Trophoblast cell (in vitro differentiated cells and primary cell): ENCODE measurements at regions not wholly inside any gene's neighbourhood (a gene's known extent, or its start where the extent isn't known, plus 50 kb on each side); places are given as distances from the start of the nearest gene placed in this dataset.
A peak's percentile ranks its signal among the peaks of the same experiment; 100 is the strongest.

Experiments
- DNase-seq, 2 donors: peaks; one replicate each; pipeline ENCODE4 v3.0.0-alpha.2; 2016
- H2AFZ ChIP-seq: 2 replicates; pipeline ENCODE4 v1.6.1; 2013; ENCODE audit warnings: low read length, moderate library complexity, mild to moderate bottlenecking; ENCODE audit not compliant: insufficient read depth, poor library complexity
- H2AK5ac ChIP-seq: 2 replicates; pipeline ENCODE4 v1.6.1; 2013; ENCODE audit warnings: mild to moderate bottlenecking, low read length
- H2BK120ac ChIP-seq: 2 replicates; pipeline ENCODE4 v1.6.1; 2013; ENCODE audit warnings: low read length, mild to moderate bottlenecking, moderate library complexity; ENCODE audit not compliant: insufficient read depth, poor library complexity
- H2BK12ac ChIP-seq: 2 replicates; pipeline ENCODE4 v1.6.1; 2013; ENCODE audit warnings: mild to moderate bottlenecking, low read length, moderate library complexity
- H2BK5ac ChIP-seq: 2 replicates; pipeline ENCODE4 v1.6.1; 2013; ENCODE audit warnings: low read length, low read depth, moderate library complexity, mild to moderate bottlenecking; ENCODE audit not compliant: poor library complexity
- H3K14ac ChIP-seq: 2 replicates; pipeline ENCODE4 v1.6.1; 2013; ENCODE audit warnings: mild to moderate bottlenecking, low read length
- H3K18ac ChIP-seq: 2 replicates; pipeline ENCODE4 v1.6.1; 2013; ENCODE audit warnings: mild to moderate bottlenecking, low read length
- H3K23ac ChIP-seq: 2 replicates; pipeline ENCODE4 v1.6.1; 2013; ENCODE audit warnings: low read length
- H3K27ac ChIP-seq: 2 replicates; pipeline ENCODE4 v1.5.1; 2013; ENCODE audit warnings: low read depth, mild to moderate bottlenecking, inconsistent platforms, low read length, moderate library complexity
- H3K27me3 ChIP-seq: 2 replicates; pipeline ENCODE4 v1.6.1; 2013; ENCODE audit warnings: inconsistent platforms, mild to moderate bottlenecking, low read length, moderate library complexity; ENCODE audit not compliant: insufficient read depth
- H3K36me3 ChIP-seq, 2 experiments: 1 replicate in 1 of 2; 2 replicates in 1 of 2; pipeline ENCODE4 v1.6.1; 2013; ENCODE audit warnings: low read length in 2 of 2, mild to moderate bottlenecking in 2 of 2, moderate library complexity in 1 of 2; ENCODE audit not compliant: insufficient read depth in 2 of 2, control insufficient read depth in 1 of 2
- H3K4ac ChIP-seq: 2 replicates; pipeline ENCODE4 v1.6.1; 2013; ENCODE audit warnings: low read depth, mild to moderate bottlenecking, low read length, moderate library complexity
- H3K4me1 ChIP-seq, 2 experiments: 1 replicate in 1 of 2; 2 replicates in 1 of 2; pipeline ENCODE4 v1.6.1; 2013; ENCODE audit warnings: low read length in 2 of 2, mild to moderate bottlenecking in 2 of 2, moderate library complexity in 1 of 2; ENCODE audit not compliant: insufficient read depth in 2 of 2, control insufficient read depth in 1 of 2
- H3K4me2 ChIP-seq: 2 replicates; pipeline ENCODE4 v1.6.1; 2013; ENCODE audit warnings: inconsistent platforms, mild to moderate bottlenecking, low read length, moderate library complexity
- H3K4me3 ChIP-seq: 2 replicates; pipeline ENCODE4 v1.5.1; 2013; ENCODE audit warnings: mild to moderate bottlenecking, low read depth, low read length, inconsistent platforms
- H3K79me1 ChIP-seq: one replicate; pipeline ENCODE4 v1.6.1; 2013; ENCODE audit warnings: low read length
- H3K79me2 ChIP-seq: 2 replicates; pipeline ENCODE4 v1.6.1; 2013; ENCODE audit warnings: low read length, mild to moderate bottlenecking; ENCODE audit not compliant: control insufficient read depth, insufficient read depth, poor library complexity
- H3K9ac ChIP-seq: 2 replicates; pipeline ENCODE4 v1.6.1; 2013; ENCODE audit warnings: mild to moderate bottlenecking, low read length
- H3K9me3 ChIP-seq: 2 replicates; pipeline ENCODE4 v1.6.1; 2013; ENCODE audit warnings: low read depth, mild to moderate bottlenecking, control low read depth, inconsistent platforms, low read length; ENCODE audit not compliant: insufficient read depth
- H4K12ac ChIP-seq: 2 replicates; pipeline ENCODE4 v1.6.1; 2013; ENCODE audit warnings: low read depth, mild to moderate bottlenecking, low read length, moderate library complexity
- H4K8ac ChIP-seq: 2 replicates; pipeline ENCODE4 v1.6.1; 2013; ENCODE audit warnings: low read depth, mild to moderate bottlenecking, low read length, moderate library complexity
- H4K91ac ChIP-seq: one replicate; pipeline ENCODE4 v1.6.1; 2013; ENCODE audit warnings: low read depth, mild to moderate bottlenecking, low read length, moderate library complexity
- WGBS: extraction: QIAGEN DNeasy Blood & Tissue Kit; methylation state at CpG from one replicate; pipeline ENCODE4 v1.1.7; 2013; ENCODE audit warnings: missing lambda C conversion rate; ENCODE audit not compliant: insufficient read length, insufficient coverage; ENCODE audit errors: extremely low coverage; 5-methylcytosine and 5-hydroxymethylcytosine counted together

DNA sequence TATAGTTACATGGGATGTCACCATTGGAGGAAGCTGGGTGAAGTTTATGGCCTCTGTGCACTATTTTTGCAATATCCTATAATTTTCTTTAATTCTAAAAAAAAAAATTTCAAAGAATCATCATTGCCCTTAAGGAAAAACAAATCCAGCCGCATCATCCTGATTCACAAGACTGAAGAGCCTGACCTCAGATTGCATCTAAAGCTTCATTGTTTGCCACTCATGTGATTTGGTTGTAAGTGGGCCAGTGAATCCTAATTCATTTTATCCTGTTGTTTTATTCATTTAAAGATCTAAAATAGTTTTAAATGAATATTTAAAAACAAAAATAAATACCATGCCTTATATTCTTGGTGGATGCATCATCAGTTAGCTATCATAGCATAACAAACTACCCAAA, 504.5 kb downstream of the TBC1D4 start:
- WGBS = no CpG with 5 or more reads among the region's 1 CpG
- no peak overlapping the region for H2BK5ac ChIP-seq

DNA sequence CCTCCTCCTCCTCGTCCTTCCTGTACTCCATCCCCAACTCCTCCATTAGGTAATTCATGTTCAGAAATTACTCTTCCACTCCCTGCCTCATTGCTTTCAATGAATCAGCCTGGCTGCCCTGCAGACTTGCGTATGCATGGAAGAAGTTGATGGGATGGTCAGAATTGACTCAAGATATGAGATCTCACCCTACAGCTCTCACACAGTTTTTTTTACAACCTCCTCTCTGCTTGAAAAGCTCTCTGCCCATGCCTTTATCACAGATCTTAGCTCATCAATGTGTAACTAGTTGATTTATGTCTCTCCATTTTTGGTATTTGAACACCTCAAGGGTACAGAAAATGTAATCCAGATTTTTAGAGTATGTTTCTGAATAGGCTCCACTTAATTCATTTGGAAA, 506.9 kb downstream of the TBC1D4 start:
- H2AK5ac ChIP-seq = no peak overlapping the region
- H3K4ac ChIP-seq = no peak overlapping the region
- H3K9ac ChIP-seq = peak overlapping the region; percentile 7
- WGBS = no CpG with 5 or more reads among the region's 2 CpGs
- no peak for DNase-seq
- no peak overlapping the region for H3K4me2 ChIP-seq
- H3K79me1 ChIP-seq = no peaks in the 10 kb centered on the region
- no peak overlapping the region for H2BK5ac ChIP-seq
- no peaks in the 10 kb centered on the region for H3K4me1 ChIP-seq
- H4K8ac ChIP-seq = no peak overlapping the region
- no peaks in the 10 kb centered on the region for H3K79me2 ChIP-seq
- H3K23ac ChIP-seq = no peak overlapping the region
- H4K12ac ChIP-seq = no peak overlapping the region
- H3K18ac ChIP-seq = no peak overlapping the region
- H4K91ac ChIP-seq = no peak overlapping the region
- H2BK12ac ChIP-seq = no peak overlapping the region
- H3K4me3 ChIP-seq = no peak overlapping the region
- no peaks in the 10 kb centered on the region for H3K9me3 ChIP-seq
- H3K27ac ChIP-seq = no peak overlapping the region
- no peak overlapping the region for H2AFZ ChIP-seq
- no peaks in the 10 kb centered on the region for H3K27me3 ChIP-seq
- no peak overlapping the region for H3K14ac ChIP-seq
- H2BK120ac ChIP-seq = no peak overlapping the region
- H3K36me3 ChIP-seq = no peaks in the 10 kb centered on the region

More for the DNA sequence above, 504.5 kb downstream of the TBC1D4 start:
- DNase-seq = no peak
- no peak overlapping the region for H2AFZ ChIP-seq
- no peak overlapping the region for H2AK5ac ChIP-seq
- H3K27me3 ChIP-seq = no peaks in the 10 kb centered on the region
- no peak overlapping the region for H4K12ac ChIP-seq
- no peak overlapping the region for H3K18ac ChIP-seq
- no peak overlapping the region for H3K4me2 ChIP-seq
- H3K27ac ChIP-seq = no peak overlapping the region
- no peaks in the 10 kb centered on the region for H3K79me2 ChIP-seq
- no peak overlapping the region for H3K9ac ChIP-seq
- H3K79me1 ChIP-seq = no peaks in the 10 kb centered on the region
- H4K8ac ChIP-seq = no peak overlapping the region
- no peak overlapping the region for H4K91ac ChIP-seq
- H2BK12ac ChIP-seq = no peak overlapping the region
- H3K9me3 ChIP-seq = no peaks in the 10 kb centered on the region
- H3K36me3 ChIP-seq = no peaks in the 10 kb centered on the region
- H3K23ac ChIP-seq = no peak overlapping the region
- H3K4ac ChIP-seq = no peak overlapping the region
- H3K14ac ChIP-seq = no peak overlapping the region
- no peak overlapping the region for H3K4me3 ChIP-seq
- no peaks in the 10 kb centered on the region for H3K4me1 ChIP-seq
- H2BK120ac ChIP-seq = no peak overlapping the region

DNA sequence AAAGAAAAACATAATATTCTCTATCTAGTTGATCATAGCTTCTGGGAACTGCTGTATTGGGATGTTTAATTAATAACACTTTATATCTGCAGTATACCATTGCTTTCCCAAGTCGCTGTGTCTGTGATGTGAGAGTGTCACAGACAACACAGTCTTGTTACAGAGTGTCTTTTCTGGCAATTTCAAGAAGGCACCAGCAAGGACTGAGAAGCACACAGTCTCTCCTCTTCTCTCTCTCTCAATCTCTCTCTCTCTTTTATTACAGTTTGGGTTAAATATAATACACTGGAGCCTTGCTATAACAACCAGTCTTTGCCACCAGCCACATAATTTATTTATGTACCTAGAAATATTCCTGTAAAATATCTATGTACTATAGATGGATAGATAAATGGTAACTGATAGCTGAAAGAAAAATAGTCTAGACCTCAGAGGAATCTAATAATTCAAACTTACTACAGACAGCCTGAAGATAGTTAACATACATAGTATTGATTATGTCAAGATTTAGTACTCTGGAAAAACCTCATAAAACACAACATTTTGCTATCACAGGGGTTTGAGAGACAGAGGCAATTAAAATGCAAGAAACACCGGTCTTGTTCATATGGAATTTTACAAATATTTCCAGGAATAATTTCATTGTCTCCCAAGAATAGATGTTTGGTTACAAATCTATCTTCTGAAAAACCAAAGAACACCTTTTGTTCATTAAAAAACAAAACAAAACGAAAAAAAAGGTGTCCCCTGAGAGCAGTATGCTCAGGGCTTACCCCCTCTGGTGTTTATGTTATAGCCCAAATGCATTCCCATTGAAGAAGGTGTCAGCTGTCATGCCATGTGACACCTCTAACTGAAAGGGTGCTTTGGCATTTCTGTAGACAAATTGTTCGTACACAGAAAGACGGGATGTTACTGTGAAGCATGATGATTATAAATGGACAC, 507.8 kb downstream of the TBC1D4 start:
- Histone ChIP-seq H3K4ac (no peak overlapping the region), H2BK5ac (no peak overlapping the region), H3K79me2 (no peaks in the 10 kb centered on the region), H3K27me3 (no peaks in the 10 kb centered on the region), H3K9me3 (no peaks in the 10 kb centered on the region), H3K14ac (no peak overlapping the region), H2AK5ac (no peak overlapping the region), H2BK12ac (no peak overlapping the region), H3K9ac (no peak overlapping the region), H3K4me1 (no peaks in the 10 kb centered on the region), H4K91ac (no peak overlapping the region), H3K36me3 (no peaks in the 10 kb centered on the region), H3K27ac (no peak overlapping the region), H2AFZ (no peak overlapping the region), H4K12ac (no peak overlapping the region), H3K23ac (no peak overlapping the region), H3K79me1 (no peaks in the 10 kb centered on the region), H3K4me3 (no peak overlapping the region), H4K8ac (no peak overlapping the region), H3K4me2 (no peak overlapping the region), H2BK120ac (no peak overlapping the region), H3K18ac (no peak overlapping the region)
- WGBS = no CpG with 5 or more reads among the region's 5 CpGs
- no peak for DNase-seq

- H2BK12ac ChIP-seq = no peak overlapping the region
- H2AFZ ChIP-seq = no peak overlapping the region
- H3K36me3 ChIP-seq = no peaks in the 10 kb centered on the region
- H3K9me3 ChIP-seq = no peaks in the 10 kb centered on the region
- no peak for DNase-seq
- H3K23ac ChIP-seq = no peak overlapping the region
- no peak overlapping the region for H4K12ac ChIP-seq
- WGBS = no CpG with 5 or more reads among the region's 1 CpG
- no peaks in the 10 kb centered on the region for H3K79me2 ChIP-seq
- H2BK120ac ChIP-seq = no peak overlapping the region
- H3K4me2 ChIP-seq = no peak overlapping the region
- H2AK5ac ChIP-seq = no peak overlapping the region
- no peak overlapping the region for H3K4me3 ChIP-seq
- no peak overlapping the region for H4K91ac ChIP-seq
- H3K27ac ChIP-seq = no peak overlapping the region
- no peaks in the 10 kb centered on the region for H3K79me1 ChIP-seq
- no peak overlapping the region for H3K9ac ChIP-seq
- H3K27me3 ChIP-seq = no peaks in the 10 kb centered on the region
- no peaks in the 10 kb centered on the region for H3K4me1 ChIP-seq
- H3K14ac ChIP-seq = no peak overlapping the region
- H4K8ac ChIP-seq = no peak overlapping the region
- no peak overlapping the region for H3K4ac ChIP-seq
- H2BK5ac ChIP-seq = no peak overlapping the region
- no peak overlapping the region for H3K18ac ChIP-seq
Observed at GRCh38 chr13:74969419-74969818, 512.5 kb downstream of the TBC1D4 start.
